Effector CD8-positive, alpha-beta T cell (primary cell): ENCODE measurements at regions not wholly inside any gene's neighbourhood (a gene's known extent, or its start where the extent isn't known, plus 50 kb on each side); places are given as distances from the start of the nearest gene placed in this dataset.
"Not testable (repeated sequence)": the region's sequence is repeated elsewhere in the genome, so short reads cannot be mapped to it uniquely, and the experiment has no call there.

Experiments used
- DNase-seq: peaks from one replicate; lab custom pipeline; 2025; lab: John Stamatoyannopoulos, UW

DNA sequence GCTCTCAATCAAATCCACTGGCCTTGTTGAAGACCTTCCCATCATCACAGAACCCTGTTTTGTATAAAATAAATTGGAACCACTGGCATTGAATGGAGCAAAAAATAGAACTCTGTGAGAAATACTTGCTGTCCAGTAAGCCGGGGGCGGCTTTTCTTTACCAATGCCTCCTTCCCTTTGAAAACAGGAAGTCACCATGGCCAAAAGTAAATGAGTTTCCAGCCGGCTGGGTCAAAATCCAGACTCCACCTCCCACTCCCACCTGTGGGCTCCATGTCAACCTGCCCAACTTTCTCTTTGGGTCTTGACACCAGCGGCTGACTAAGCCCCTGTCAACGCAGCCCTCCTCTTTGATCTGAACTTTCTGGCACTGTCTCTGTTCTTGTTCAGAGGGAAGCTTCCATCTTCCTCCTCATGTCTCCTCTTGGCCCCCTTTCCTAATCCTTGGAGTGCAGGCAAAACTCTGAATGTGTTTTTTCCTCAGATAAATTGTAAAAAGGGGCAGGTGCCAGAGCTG is 95.2 kb downstream of the TFAP2C start:
- no peak for DNase-seq

DNA sequence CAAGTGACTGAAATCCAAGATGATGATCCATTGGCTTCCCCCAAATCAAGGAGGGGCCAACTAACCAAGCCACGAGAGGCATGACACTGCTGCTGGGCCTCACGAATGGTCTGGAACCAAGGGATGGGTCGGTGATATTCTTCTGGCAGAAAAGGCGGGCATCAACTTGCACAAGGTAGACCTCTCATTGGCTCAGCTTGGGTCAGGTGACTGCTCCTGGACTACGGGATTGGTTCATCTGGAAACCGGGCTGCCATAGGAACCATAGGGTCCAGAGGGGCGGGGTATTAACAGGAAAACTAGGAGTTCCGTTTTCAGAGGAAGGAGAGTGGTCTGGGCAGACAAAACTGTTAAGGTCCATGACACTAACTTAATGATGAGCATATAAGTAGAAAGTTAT is 100.9 kb downstream of the TFAP2C start:
- no peak for DNase-seq

DNA sequence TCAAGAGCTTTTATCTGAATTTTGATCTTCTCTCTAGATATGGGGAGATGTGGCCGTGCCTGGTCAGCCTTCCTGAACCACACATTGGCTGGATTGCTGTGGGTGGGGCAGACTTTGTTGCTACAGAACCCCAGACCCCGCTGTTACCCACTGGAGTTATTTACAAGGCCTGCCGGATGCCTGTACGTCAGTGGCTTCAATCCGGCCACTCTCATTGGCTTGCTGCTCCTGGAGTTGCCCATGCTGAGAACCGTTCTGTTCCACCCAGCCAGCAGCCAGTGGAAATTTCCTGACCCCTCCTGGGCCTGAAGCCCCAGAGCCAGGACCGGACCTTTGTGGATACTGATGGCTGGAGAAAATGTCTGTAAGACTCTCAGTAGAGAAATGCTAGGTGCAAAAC is 101.9 kb downstream of the TFAP2C start:
- no peak for DNase-seq

DNA sequence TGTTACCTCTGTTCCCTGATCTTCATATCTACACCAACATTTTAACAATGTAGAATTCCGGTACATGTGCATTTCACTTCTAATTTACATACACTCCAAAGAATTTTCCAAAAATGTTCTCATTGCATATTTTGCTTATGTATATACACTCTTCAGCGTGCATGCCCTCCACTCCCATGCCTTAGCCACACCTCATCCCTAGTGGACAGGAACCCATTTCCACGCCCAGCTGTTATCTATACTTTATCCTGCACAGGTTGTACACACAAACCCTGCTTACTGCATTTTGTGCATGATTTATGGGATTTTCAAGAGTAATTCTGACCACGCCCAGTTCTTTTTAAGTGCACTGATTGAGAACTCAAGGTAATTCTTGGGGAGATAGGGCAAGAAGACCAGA is 102.4 kb downstream of the TFAP2C start:
- no peak for DNase-seq

DNA sequence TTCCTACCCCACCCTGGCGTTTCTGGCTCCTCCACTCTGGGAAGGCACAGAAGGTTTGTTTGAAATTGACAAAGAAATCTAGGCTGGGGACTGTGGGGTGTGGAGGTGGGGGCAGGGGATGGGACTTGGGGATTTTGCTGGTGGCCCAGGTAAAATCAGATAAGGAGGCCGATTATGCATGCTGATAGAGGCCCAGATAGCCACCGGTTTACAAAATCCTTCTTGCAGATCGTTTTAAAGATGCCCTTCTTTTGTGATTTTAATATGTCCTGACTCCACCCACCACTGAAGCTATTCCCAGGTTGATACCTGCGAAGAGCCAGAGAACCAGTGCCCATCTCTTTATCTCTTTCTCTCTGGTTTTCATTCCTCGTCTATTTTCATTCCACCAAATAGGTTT is 104.9 kb downstream of the TFAP2C start:
- DNase-seq, result no peak

DNA sequence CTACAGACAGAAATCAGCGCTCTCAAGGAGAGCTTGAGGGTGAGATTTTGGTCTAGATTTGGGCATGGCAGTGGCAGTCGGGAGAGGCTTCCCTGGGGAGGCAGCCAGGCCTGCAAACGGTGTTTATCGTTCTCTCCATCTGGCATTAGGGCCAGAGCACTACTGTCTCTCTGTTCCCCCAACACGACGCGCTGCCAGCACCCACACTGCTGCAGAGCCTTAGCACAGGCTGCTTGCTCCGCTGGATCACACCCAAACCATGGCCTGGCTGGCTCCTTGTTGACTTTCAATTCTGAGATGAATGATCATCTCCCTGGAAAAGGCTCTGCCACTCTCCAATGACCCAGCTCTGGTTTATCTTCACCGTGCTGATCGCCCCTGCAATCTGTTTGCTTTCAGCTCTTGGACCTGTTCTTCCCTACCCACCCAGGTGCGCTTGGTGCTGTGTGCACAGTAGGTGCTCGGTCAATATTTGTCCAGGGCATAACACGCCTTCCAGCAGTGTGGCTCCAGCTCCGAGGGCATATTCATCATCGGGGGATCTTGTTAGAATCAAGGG is 106.1 kb downstream of the TFAP2C start:
- DNase-seq, result no peak

DNA sequence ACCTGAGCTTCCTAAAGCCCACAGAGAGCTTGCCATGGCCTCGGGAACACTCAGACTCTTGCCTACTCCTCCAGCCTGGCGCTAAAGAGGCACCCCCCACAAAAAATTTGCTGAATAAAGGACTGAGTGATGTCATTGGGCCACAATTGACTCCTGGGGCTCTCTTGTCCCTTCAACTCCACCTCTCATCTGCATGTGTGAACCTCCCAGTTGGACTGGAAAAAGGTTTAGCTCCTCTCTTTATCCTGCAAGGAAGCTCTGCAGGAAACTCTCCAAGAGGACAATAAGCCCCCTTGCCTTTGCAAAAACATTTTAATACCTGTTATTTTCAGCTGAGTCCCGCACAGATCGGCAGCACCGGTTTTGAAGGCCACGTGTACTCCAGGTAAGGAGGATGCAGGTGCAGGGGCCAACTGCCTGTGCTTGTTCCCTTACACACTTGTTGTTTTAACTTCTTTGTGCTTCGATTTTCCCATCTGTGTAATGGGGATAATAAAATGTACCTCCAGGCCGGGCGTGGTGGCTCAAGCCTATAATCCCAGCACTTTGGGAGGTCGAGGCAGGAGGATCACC is 107.3 kb downstream of the TFAP2C start:
- DNase-seq, result no peak

DNA sequence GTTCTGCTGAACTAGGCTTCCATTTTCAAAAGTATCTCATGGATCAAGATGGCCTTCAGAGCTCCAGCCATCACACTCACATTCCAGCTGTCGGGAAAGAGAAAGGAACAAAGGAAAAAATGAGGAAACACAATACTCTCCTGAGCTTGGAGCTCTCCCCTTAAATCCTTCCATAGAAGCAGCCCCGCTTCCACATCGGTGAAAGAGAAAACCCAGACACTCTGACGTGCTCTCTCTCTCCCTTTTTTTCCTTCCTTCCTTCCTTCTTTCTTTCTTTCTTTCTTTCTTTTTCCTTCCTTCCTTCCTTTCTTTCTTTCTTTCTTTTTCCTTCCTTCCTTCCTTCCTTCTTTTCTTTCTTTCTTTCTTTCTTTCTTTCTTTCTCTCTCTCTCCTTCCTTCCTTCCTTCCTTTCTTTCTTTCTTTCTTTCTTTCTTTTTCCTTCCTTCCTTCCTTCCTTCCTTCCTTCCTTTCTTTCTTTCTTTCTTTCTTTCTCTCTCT is 115.3 kb downstream of the TFAP2C start:
- DNase-seq, result not testable (repeated sequence)

DNA sequence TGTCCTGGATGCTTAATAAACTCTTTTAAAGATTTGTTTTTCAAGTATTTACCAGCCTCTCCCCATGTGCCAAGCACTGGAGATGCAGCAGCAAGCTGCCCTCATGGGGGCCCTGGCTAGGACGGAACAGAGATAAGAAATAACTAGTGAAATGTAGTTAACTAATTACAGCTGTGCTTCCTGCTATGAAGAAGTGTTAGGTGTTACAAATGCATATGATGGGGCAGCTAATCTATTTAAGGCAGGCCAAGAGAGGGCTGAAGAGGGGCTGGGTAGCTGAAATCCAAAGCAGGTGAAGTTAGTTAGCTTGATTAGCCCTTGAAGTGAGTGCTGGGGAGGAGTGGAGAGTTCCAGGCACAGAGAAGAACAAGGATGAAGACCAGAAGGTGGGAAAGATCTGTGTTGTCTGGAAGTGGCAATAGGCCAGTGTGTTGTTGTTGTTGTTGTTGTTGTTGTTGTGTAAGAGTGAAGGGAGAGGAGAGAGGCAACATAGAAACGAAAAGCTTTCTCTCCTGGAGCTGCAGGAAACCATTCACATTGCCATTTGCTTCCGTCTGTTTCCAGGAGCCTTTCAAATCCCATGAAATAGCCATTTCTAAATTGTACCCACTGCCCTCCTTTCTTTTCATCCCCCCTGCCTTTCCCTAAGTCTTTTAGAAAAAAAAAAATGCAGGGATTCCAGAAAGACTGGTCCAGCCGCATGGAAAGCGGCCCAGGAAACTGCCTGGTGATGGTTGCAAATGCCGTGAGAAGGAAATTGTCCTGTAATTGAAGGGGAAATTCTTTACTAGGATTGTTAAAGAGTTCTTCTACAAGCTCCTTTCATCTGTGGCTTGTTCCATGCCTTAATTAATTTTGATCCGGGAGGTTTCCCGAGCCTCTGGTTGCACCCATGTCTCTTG is 119.6 kb downstream of the TFAP2C start:
- no peak for DNase-seq

DNA sequence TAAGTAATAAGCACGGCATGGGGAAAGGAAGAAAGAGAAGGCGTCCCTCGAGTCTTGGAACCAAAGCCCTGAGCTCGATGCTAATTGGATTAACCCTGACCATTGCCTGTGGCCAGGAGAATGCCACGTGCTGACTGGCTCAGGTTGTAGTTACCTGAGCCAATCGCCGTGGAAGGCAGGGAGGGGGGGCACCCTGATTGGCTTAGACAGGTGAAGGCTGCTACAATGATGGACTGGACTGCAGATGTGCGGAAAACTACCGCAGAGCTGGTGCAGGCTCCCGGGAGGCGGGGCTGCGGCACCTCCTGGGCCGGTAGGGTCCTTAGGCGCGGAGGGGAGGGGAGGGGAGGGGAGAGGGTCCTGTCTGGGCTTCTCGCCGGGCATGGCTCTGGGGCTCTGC is 121.3 kb downstream of the TFAP2C start:
- no peak for DNase-seq

DNA sequence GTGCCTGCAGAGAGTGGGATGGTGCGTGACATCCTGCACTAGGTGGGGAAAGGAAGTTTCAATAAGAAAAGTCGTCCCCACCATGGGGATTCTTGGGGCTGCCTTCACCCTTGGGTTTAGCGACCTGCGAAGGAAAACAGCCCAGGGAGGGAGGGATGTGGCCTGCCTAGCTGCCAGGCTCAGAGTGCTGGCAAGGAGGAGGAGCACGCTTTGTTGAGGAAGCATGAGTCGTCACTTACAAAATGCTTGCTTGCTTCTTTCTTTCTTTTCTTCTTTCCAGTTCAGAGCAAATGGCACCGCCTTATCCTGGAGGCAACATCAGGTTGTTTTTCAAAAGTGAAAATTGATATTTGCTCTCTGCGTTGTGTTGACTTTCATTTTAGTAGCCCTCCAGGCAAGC is 123.2 kb downstream of the TFAP2C start:
- no peak for DNase-seq

DNA sequence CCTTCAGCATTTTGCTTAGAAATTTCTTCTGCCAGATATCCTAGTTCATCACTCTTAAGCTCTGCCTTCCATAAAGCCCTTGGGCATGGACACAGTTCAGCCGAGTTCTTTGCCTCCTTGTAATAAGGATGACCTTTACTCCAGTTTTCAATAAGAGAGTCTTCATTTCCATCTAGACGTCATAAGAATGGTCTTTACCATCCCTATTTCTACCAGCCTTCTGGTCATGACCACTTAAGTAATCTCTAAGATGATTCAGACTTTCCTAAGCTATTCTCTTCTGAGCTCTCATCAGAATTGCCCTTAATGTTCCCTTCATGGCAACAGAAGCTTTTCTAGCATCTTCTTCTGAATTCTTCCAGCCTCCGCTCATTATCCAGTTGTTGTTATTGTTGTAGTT is 126.1 kb downstream of the TFAP2C start:
- no peak for DNase-seq

DNA sequence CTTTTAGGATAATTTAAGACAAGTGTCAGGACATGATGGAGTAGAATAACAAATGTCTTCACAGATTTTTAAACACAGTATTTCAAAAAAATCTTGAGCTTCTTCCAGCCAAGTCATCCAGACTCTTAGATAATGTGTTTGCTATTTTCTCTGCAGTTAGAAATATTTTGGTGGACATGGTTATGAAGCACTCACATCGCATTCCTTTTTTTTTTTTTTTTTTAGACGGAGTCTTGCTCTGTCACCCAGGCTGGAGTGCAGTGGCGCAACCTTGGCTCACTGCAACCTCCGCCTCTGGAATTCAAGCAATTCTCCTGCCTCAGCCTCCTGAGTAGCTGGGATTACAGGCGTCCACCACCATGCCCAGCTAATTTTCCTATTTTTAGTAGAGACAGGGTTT is 127.6 kb downstream of the TFAP2C start:
- not testable (repeated sequence) for DNase-seq

DNA sequence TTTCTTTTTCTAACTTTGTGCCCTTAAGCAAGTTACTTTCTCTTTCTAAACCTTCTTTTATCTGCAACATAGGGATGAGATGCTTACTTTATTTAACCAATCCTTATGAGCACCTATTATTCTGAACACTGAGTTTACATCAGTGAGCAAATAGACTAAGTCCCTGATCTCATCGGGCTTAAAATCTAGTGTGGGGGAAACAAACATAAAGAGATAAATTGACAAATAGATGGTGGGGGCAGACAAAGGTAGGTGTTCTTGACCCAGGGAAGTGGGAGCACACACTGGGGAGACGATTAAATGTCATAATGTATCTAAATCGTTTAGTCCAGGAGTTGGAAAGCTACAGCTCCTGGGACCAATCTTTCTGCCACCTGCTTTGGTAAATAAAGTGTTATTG is 129.6 kb downstream of the TFAP2C start:
- DNase-seq, result no peak

DNA sequence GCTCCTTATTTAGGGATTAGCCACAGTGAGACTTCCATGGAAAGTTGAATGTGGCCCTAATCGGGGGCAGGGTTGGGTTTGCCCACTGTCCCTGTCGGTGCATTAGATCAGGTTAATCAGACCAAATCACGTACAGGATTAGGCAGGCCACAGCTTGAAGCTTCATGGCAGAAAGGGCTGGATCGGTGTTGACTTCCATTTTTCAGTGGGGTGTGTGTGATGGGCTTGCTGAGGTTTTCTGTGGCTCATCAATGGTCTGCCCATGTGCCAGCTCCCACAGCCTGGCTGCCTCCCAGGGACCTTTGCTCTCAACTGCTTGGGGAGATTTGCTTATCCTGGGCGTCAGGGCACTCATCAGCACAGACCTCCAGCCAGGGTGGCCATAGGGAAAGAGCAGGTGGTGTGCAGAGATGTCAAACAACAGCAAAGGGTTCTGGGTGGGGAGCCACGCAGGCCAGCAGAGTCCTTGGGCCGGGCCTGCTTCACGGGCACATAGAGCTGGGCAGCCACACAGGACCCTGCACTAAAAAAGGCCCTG is 130.7 kb downstream of the TFAP2C start:
- no peak for DNase-seq

DNA sequence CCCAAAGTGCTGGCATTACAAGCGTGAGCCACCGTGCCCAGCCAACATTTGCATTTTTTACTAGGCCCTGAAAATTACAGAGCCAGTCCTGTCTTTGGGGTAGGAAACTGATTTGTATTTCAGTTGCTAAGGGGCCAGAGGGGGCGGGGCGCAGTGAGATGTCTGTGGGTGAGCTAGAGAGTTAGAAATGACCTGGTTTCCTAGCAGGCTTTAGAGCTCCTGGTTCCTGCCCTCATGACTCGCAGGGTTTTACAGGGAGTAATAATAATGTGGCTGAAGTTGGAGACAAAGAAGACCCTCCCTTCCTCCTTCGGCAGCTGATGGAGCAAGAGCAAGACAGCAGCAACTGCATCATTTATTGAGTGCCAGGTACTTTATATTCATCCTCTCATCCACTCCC is 131.5 kb downstream of the TFAP2C start:
- no peak for DNase-seq

DNA sequence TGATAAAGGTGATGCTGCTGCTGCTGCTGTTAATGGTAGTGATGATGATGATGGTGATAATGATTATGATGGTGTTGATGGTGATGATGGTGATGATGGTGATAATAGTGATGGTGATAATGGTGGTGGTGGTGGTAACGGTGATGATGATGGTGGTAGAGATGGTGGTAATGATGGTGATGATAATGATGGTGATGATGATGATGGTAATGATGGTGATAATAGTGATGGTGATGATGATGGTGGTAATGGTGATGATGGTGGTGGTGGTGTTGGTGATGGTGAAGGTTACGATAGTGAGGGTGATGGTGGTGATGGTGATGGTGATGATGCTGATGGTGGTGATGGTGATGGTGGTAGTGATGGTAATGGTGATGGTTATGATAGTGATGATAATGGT is 132.3 kb downstream of the TFAP2C start:
- DNase-seq, result no peak

DNA sequence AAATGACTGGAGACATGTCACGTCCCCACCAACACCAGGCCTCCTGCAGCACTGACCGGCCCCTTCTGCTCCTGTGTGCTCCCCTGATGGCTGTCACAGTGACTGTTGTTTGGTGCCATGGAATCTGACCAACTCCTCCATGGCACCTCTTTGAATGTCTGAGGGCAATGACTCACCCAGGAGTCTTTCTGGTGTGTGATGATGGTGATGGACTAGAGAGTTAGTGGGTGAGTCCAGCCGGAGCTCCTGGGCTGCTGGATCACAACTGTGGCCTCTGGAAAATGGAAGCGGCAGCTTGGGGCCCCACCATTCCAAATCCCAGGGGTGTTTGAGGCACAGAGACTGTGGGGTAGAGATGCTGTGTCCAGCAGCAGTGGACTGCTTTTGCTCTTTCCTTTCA is 133.3 kb downstream of the TFAP2C start:
- DNase-seq, result no peak

DNA sequence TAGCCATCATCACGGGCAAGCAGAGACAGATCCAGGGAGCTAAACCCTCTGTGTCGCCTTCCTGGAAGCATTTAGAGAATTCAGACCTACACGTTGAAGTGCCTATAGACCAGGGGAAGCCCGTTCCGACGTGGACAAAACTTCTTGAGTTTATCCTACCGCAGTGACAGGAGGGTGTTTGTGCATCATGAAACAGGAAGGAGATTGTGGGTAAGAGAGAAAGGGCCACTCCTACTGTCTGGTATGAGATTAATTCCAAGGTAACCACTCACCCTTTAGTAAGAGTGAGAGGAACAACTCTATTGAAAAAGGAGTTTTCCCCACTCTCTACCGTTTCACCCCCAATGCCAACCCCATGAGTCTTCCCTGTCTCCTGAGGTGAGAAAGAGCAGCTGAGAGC is 133.7 kb downstream of the TFAP2C start:
- DNase-seq, result no peak

DNA sequence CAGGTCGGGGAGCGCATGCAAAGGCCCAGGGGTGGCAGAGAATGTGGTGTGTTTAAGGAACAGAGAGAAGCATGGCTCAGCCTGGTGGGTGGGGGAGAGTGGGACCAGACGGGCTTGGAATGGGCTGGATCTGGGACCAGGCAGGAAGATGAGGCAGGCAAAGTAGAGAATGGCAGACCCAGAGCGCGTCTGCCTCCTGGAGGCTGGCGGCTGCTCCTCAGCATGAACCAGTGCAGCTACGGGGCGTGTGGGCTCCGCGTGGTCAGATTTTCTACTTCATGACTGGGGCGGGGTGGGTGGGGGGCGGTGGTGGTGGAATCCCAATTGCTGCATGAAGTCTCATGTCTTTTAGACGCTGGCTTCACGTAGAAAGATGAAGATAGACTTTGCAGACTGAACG is 135.6 kb downstream of the TFAP2C start:
- DNase-seq, result no peak

DNA sequence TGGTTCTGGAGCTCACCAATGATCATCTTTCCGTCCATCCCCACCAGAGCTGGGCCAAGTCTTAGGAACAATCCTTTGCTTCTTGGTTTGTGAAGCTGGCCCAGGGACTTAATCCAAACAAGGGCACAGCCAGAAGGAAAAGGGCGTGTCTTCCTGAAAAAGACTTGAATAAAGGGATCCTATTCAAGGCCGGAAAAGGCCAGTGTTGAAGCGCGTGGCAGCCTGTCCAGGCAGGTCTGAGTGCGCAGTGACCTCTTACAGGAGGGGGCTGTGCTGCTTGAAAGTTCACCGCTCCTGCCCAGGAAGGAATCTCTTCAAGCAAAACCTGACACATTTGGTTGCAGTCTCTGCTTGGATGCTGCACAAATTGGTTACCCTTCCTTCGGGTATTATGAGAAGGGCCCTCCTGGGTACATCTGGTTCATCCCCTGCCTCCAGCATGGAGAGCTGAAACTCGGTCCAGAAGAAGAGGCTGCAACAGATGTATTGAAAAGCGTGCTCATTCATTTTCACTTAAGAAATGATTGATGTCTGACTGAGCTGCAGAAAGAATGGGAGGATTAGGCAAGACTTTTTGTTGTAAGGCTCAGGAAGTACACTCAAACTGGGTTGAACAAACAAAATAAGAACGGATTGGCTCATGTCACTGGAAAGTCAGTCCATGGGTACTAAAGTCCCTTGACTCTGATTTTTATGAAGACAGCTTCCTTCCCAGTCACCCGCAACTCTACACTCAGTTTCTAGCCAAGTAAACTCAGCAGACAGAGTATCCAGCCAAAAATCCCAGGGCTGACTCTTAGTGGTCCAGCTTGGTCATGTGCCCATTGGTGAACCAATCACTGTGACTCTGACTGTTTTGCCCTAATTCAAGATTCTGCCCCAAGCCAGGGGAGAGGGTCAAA is 136.3 kb downstream of the TFAP2C start:
- DNase-seq, result no peak

DNA sequence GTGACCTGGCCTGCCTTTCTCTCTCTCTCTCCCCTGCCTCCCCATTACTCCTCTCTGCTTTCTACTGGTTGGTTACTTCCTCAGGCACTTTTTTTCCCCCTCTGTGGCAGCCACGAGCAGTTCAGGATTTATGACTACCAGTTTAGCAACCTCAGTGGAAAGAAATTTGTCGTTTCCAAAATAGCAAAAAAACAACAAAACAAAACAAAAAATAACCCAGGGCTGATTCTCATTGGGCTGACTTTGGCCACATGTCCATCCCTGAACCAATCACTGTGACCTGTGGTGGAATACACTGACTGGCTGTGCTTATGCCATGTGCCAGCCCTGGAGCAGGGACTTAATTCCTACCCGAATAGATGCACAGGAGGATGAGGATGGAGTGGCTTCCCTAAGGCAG is 137.4 kb downstream of the TFAP2C start:
- DNase-seq, result no peak
